A673 (cell line): ENCODE measurements at regions not wholly inside any gene's neighbourhood (a gene's known extent, or its start where the extent isn't known, plus 50 kb on each side); places are given as distances from the start of the nearest gene placed in this dataset.

Source experiments
- BruUV-seq: library from RNA; stranded (reverse); fragments of 400-500 nt; replicated peaks from 2 replicates; lab custom pipeline; 2021; lab: Mats Ljungman, UMichigan
- CTCF ChIA-PET: fragments of 300-600 bp; sonication (Branson Sonifier 250); formaldehyde crosslinking; loops from one replicate; lab custom pipeline; 2022; ENCODE audit warnings: antibody characterized with exemption; lab: Charles Lee
- POLR2A ChIA-PET: fragments of 300-600 bp; sonication (Branson Sonifier 250); formaldehyde crosslinking; loops from one replicate; lab custom pipeline; 2022; ENCODE audit warnings: antibody characterized with exemption; ENCODE audit not compliant: low non-redundant PET; lab: Charles Lee
- DNase-seq: peaks from one replicate; pipeline ENCODE4 v3.0.0-alpha.2; 2015; ENCODE audit warnings: low spot score
- H3K27ac ChIP-seq: fragments of 200-600 bp; sonication (generic); 2 replicates; pipeline ENCODE4 v1.5.1; 2016; ENCODE audit warnings: mixed run types, low read depth, mild to moderate bottlenecking, mixed read lengths, antibody characterized with exemption, low read length; ENCODE audit not compliant: poor library complexity, severe bottlenecking
- H3K27me3 ChIP-seq: fragments of 200-600 bp; sonication (generic); replicated peaks from 2 replicates; pipeline ENCODE4 v1.6.1; 2017; ENCODE audit warnings: mixed run types, low read depth, mild to moderate bottlenecking, mixed read lengths, antibody characterized with exemption, low read length; ENCODE audit not compliant: insufficient read depth, poor library complexity
- H3K36me3 ChIP-seq: fragments of 200-600 bp; sonication (generic); 2 replicates; pipeline ENCODE4 v1.6.1; 2016; ENCODE audit warnings: mixed run types, mild to moderate bottlenecking, mixed read lengths, antibody characterized with exemption, low read length; ENCODE audit not compliant: insufficient read depth, poor library complexity, severe bottlenecking
- H3K4me1 ChIP-seq: fragments of 200-600 bp; sonication (generic); 2 replicates; pipeline ENCODE4 v1.6.1; 2017; ENCODE audit warnings: mixed run types, mild to moderate bottlenecking, mixed read lengths, antibody characterized with exemption, low read length; ENCODE audit not compliant: insufficient read depth, poor library complexity, severe bottlenecking
- H3K4me3 ChIP-seq: fragments of 200-600 bp; sonication (generic); 2 replicates; pipeline ENCODE4 v1.5.1; 2016; ENCODE audit warnings: low read depth, mixed run types, mild to moderate bottlenecking, mixed read lengths, low read length; ENCODE audit not compliant: poor library complexity, severe bottlenecking
- H3K9me3 ChIP-seq: fragments of 200-600 bp; sonication (generic); 2 replicates; pipeline ENCODE4 v1.6.1; 2016; ENCODE audit warnings: mixed run types, low read depth, mild to moderate bottlenecking, mixed read lengths, antibody characterized with exemption, low read length; ENCODE audit not compliant: poor library complexity, severe bottlenecking
- CTCF ChIP-seq: fragments of 300-800, 200-600 bp; sonication (generic); conservative IDR thresholded peaks from 2 replicates; pipeline ENCODE4 v1.5.1; 2017; ENCODE audit warnings: low read depth, mild to moderate bottlenecking, antibody characterized with exemption, low read length, moderate library complexity, mixed read lengths
- EZH2 ChIP-seq: fragments of 200-600 bp; sonication (generic); IDR thresholded peaks from 2 replicates; pipeline ENCODE4 v1.6.1; 2017; ENCODE audit warnings: borderline replicate concordance, low read depth, mild to moderate bottlenecking, mixed read lengths, antibody characterized with exemption, low read length; ENCODE audit not compliant: poor library complexity, severe bottlenecking
- intact Hi-C: fragments of 100-400 bp; cut with micrococcal nuclease; formaldehyde crosslinking; loops from one replicate; pipeline ENCODE4 v1.10.0; 2022; ENCODE audit not compliant: unreplicated experiment

GRCh38 chr15:26443321-26443720 is 329.5 kb downstream of the GABRB3 start:
- Histone ChIP-seq H3K27ac (no peak overlapping the region), H3K27me3 (no peaks in the 10 kb centered on the region), H3K4me3 (no peak overlapping the region), H3K4me1 (no peaks in the 10 kb centered on the region), H3K9me3 (peaks cover 56% of the 10 kb centered on the region), H3K36me3 (no peaks in the 10 kb centered on the region)
- no peak for TF ChIP-seq CTCF
- no peak for TF ChIP-seq EZH2
- POLR2A ChIA-PET, result no interaction called here
- DNase-seq, result no peak
- CTCF ChIA-PET, result no interaction called here
- intact Hi-C loops, result no loop called here
- BruUV-seq, result no TSS peak

- peaks cover 62% of the 10 kb centered on the region for H3K9me3 ChIP-seq
- H3K4me1 ChIP-seq, result no peaks in the 10 kb centered on the region
- H3K4me3 ChIP-seq, result no peak overlapping the region
- H3K27ac ChIP-seq, result no peak overlapping the region
- no peak for TF ChIP-seq CTCF
- no peak for TF ChIP-seq EZH2
- DNase-seq, result no peak
- CTCF ChIA-PET, result no interaction called here
- BruUV-seq, result no TSS peak
- POLR2A ChIA-PET, result no interaction called here
- H3K36me3 ChIP-seq, result no peaks in the 10 kb centered on the region
- H3K27me3 ChIP-seq, result no peaks in the 10 kb centered on the region
- intact Hi-C loops, result no loop called here
Observed at GRCh38 chr15:26442680-26443079, 330.2 kb downstream of the GABRB3 start.

GRCh38 chr15:26439681-26440080 is 333.2 kb downstream of the GABRB3 start:
- no peak for DNase-seq
- no peaks in the 10 kb centered on the region for H3K36me3 ChIP-seq
- ChIA-PET CTCF (no interaction called here), POLR2A (no interaction called here)
- H3K9me3 ChIP-seq, result peaks cover 50% of the 10 kb centered on the region
- intact Hi-C loops, result no loop called here
- H3K4me3 ChIP-seq, result no peak overlapping the region
- no peak overlapping the region for H3K27ac ChIP-seq
- no peak for TF ChIP-seq EZH2
- TF ChIP-seq CTCF, result no peak
- H3K27me3 ChIP-seq, result no peaks in the 10 kb centered on the region
- BruUV-seq, result no TSS peak
- H3K4me1 ChIP-seq, result no peaks in the 10 kb centered on the region
